ENCODE measurements at regions not wholly inside any gene's neighbourhood (a gene's known extent, or its start where the extent isn't known, plus 50 kb on each side); places are given as distances from the start of the nearest gene placed in this dataset.

GRCh38 chr19:27972291-27973040, 1240.5 kb downstream of the UQCRFS1 start (continued):
- peak; percentile 67 for TF ChIP-seq ZNF629 (tag by site-specific recombination; IDR thresholded peaks at IDR 0.05)
- 0 out of 2 replicates have a peak, but pooled peaks have one; percentile 37 for TF ChIP-seq HOXD13 (CRISPR knock-in tag; IDR thresholded peaks at IDR 0.05; ENCODE audit: borderline replicate concordance)
- no peak for TF ChIP-seq ZSCAN5A (tag by site-specific recombination; IDR thresholded peaks at IDR 0.05)
- TF ChIP-seq ZNF600 (tag by site-specific recombination; IDR thresholded peaks at IDR 0.05): peak; percentile 30; the same call in 1 of the 2 replicates
- no peak for TF ChIP-seq SETDB1 (IDR thresholded peaks at IDR 0.05; ENCODE audit: insufficient read length, low read length)
- TF ChIP-seq ATF2 (tag by site-specific recombination; IDR thresholded peaks at IDR 0.05; ENCODE audit: low read depth): 0 out of 2 replicates have a peak, but pooled peaks have one; percentile 8
- no peak for TF ChIP-seq OVOL3 (tag by site-specific recombination; IDR thresholded peaks at IDR 0.05)
- TF ChIP-seq KLF17 (tag by site-specific recombination; IDR thresholded peaks at IDR 0.05): 0 out of 2 replicates have a peak, but pooled peaks have one; percentile 50
- no peak for TF ChIP-seq ZBTB7A (tag by site-specific recombination; IDR thresholded peaks at IDR 0.05; ENCODE audit: low read depth)
- no peak for TF ChIP-seq ZNF10 (tag by site-specific recombination; IDR thresholded peaks at IDR 0.05)

DNA sequence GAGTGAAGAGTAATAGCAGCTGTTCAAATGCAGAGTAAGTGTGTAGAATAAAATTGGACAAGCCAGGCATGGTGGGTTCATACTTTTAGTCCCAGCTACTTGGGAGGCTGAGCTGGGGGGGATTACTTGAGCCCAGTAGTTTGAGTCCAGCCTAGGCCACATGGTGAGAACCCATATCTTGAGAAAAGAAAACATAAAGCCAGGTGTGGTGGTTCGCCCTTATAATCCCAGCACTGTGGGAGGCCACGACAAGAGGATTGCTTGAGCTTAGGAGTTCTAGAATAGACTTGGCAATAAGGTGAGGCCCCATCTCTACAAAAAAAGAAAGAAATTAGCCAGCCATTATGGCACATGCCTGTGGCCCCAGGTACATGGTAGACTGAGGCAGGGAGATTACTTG, 1241.1 kb downstream of the UQCRFS1 start:
- Histone ChIP-seq H3K36me3 (ENCODE audit: control insufficient read depth in 2 of 2, insufficient read depth in 1 of 2, low read length in 2 of 2) (no peaks in the 10 kb centered on the region), H3K4me3 (ENCODE audit: low read depth, low read length) (no peak overlapping the region), H3K9me3 (ENCODE audit: control insufficient read depth, insufficient read depth, low read depth, low read length) (no peaks in the 10 kb centered on the region), H3K27ac (ENCODE audit: extremely low read depth, low read depth, low read length) (0 out of 2 replicates have a peak overlapping the region, but pooled peaks have one; percentile 57), H3K4me1 (ENCODE audit: control insufficient read depth, insufficient read depth, low read length) (peaks cover 16% of the 10 kb centered on the region)
- ChIA-PET CTCF (interaction anchor here (0.5 to 17.3 kb wide), 21 partner anchors 9 to 907 kb away, joined by 3 to 566 read pairs (median 5); no protein-coding TSS in a partner anchor), POLR2A (interaction anchor here (3.4 kb wide), 1 partner anchor 178 kb away, joined by 16 read pairs; no protein-coding TSS in a partner anchor)
- TF ChIP-seq ZNF558 (tag by site-specific recombination; IDR thresholded peaks at IDR 0.05) (no peak), ZNF16 (tag by site-specific recombination; IDR thresholded peaks at IDR 0.05; ENCODE audit: low read depth) (no peak), ZNF530 (tag by site-specific recombination; IDR thresholded peaks at IDR 0.05; ENCODE audit: low read depth) (no peak), ZNF433 (tag by site-specific recombination; IDR thresholded peaks at IDR 0.05; ENCODE audit: low read depth) (no peak), IKZF3 (tag by site-specific recombination; IDR thresholded peaks at IDR 0.05) (no peak), GLIS1 (tag by site-specific recombination; IDR thresholded peaks at IDR 0.05) (peak; percentile 90)

- peaks cover 16% of the 10 kb centered on the region for H3K4me1 ChIP-seq (ENCODE audit: control insufficient read depth, insufficient read depth, low read length)
- peak; percentile 42; the same call in 1 of the 2 replicates for TF ChIP-seq TSHZ1 (tag by site-specific recombination; IDR thresholded peaks at IDR 0.05; ENCODE audit: borderline replicate concordance)
- TF ChIP-seq ZNF19 (tag by site-specific recombination; IDR thresholded peaks at IDR 0.05; ENCODE audit: low read depth): no peak
- POLR2A ChIA-PET: interaction anchor here (3.4 kb wide), 1 partner anchor 177 kb away, joined by 16 read pairs; no protein-coding TSS in a partner anchor
- H3K27ac ChIP-seq (ENCODE audit: extremely low read depth, low read depth, low read length): no peak overlapping the region
- no peaks in the 10 kb centered on the region for H3K9me3 ChIP-seq (ENCODE audit: control insufficient read depth, insufficient read depth, low read depth, low read length)
- H3K36me3 ChIP-seq (ENCODE audit: control insufficient read depth in 2 of 2, insufficient read depth in 1 of 2, low read length in 2 of 2): no peaks in the 10 kb centered on the region
- CTCF ChIA-PET: interaction anchor here (0.6 to 17.3 kb wide), 18 partner anchors 8 to 908 kb away, joined by 3 to 566 read pairs (median 6); no protein-coding TSS in a partner anchor
- H3K4me3 ChIP-seq (ENCODE audit: low read depth, low read length): no peak overlapping the region
These were observed 1241.9 kb downstream of the UQCRFS1 start for GRCh38 chr19:27971071-27971470.
